Right lobe of liver (tissue), 4 donors: ENCODE measurements at regions not wholly inside any gene's neighbourhood (a gene's known extent, or its start where the extent isn't known, plus 50 kb on each side); places are given as distances from the start of the nearest gene placed in this dataset.

ENCODE experiments used
- POLR2A ChIP-seq: fragments of 450-650 bp; IDR thresholded peaks from one replicate; pipeline ENCODE4 v1.6.1; 2017; ENCODE audit warnings: antibody characterized with exemption, mild to moderate bottlenecking
- TF ChIP-seq, protein P1 (sequence below), 4 donors: fragments of 200-600 bp in 3 of 4; fragments of 450-650 bp in 1 of 4; IDR thresholded peaks; one replicate each; pipeline versions ENCODE4 v1.5.1 to v1.8.0; 2016 to 2022; ENCODE audit warnings: antibody characterized with exemption in 4 of 4, mild to moderate bottlenecking in 2 of 4
- donor health status: DM: no; HTN: no; CAD: no.
- donor health status: DM: no; HTN: no; CAD: no.
- donor health status: DM: no; HTN: yes; CAD: no.

DNA sequence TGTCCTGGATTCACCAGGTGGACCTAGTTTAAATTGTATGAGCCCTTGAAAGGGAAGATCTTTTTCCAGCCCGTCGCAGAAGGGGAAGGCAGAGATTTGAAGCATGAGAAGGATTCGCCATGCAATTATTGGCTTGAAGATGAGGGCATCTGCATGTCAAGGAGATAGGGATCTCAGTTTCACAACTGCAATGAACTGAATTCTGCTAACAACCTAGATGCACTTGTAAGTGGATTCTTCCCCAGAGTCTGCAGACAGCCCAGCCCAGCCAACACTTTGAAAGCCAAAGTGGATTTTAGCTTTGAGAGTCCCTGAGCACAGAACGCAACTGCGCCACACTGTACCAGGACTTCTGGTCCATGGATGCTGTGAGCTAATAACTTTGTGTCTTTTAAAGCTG lies 286.0 kb downstream of the TSN start:
- no peak for TF ChIP-seq POLR2A
- TF ChIP-seq, protein P1, sequence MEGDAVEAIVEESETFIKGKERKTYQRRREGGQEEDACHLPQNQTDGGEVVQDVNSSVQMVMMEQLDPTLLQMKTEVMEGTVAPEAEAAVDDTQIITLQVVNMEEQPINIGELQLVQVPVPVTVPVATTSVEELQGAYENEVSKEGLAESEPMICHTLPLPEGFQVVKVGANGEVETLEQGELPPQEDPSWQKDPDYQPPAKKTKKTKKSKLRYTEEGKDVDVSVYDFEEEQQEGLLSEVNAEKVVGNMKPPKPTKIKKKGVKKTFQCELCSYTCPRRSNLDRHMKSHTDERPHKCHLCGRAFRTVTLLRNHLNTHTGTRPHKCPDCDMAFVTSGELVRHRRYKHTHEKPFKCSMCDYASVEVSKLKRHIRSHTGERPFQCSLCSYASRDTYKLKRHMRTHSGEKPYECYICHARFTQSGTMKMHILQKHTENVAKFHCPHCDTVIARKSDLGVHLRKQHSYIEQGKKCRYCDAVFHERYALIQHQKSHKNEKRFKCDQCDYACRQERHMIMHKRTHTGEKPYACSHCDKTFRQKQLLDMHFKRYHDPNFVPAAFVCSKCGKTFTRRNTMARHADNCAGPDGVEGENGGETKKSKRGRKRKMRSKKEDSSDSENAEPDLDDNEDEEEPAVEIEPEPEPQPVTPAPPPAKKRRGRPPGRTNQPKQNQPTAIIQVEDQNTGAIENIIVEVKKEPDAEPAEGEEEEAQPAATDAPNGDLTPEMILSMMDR (IDR thresholded peaks at IDR 0.05), result no peak
